NCI-H1105 treated with DMSO at 0.1 percent for 48 hours (cell line): ENCODE measurements at regions not wholly inside any gene's neighbourhood (a gene's known extent, or its start where the extent isn't known, plus 50 kb on each side); places are given as distances from the start of the nearest gene placed in this dataset.

Experiments used
- DNase-seq: peaks from one replicate; lab custom pipeline; 2025; lab: John Stamatoyannopoulos, UW

- DNase-seq, result no peak
Measured at GRCh38 chr5:111676926-111677415, 80.0 kb downstream of the NREP start.

DNA sequence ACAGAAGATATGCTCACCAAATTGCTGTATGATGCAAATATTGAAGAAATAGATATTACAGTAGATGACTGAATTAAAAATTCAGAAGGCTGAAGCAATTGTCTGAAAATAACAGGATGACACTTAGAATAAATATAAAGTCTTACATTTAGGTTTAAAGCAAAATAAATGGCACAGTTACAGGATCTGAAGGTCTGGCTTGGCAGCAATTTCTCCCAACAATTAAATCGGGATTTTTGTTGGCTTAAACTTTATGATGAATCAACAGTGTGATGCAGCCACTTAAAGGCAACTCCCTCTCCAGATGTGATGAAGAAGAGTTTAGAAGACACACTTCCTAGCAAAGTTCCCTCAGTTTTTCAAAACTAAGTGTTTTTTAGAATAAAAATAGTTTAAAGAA is 80.5 kb downstream of the NREP start:
- DNase-seq, result no peak

GRCh38 chr5:111675201-111675934 is 81.6 kb downstream of the NREP start:
- no peak for DNase-seq

DNA sequence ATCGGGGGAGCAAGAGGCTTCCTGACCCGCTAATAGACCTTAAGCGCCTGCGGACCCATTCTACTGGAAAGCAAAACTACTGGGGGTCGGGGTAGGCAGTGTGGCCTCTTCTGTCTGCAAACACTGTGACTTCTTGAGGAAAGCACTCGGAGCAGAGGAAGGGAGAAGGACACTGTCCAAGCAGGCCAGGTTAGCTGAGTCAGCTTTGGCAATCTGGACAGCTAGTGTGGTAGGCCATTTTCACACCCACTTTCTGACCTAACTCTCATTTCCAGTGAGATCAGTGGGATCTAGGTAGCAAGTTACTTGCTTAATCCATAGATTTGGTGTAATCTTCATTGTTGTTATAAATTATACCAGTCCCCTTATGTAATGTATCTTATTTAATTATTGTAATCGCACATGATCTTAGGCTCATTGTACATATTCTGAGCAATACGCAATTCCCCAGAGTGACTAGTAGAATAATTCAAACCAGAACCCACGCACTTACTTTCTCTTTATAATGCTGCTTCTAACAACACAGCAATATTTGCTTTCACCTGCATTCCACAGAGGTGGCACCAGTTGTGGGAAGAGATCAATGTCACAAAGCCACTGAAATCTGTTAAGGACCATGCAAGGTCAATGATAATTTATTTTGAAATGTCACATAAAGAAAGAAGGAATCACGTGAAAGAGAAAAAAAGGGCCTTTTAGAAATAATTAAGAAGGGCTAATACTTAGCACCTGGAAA is 82.9 kb downstream of the NREP start:
- no peak for DNase-seq

- no peak for DNase-seq
Measured at GRCh38 chr5:111672099-111672498, 84.9 kb downstream of the NREP start.

DNA sequence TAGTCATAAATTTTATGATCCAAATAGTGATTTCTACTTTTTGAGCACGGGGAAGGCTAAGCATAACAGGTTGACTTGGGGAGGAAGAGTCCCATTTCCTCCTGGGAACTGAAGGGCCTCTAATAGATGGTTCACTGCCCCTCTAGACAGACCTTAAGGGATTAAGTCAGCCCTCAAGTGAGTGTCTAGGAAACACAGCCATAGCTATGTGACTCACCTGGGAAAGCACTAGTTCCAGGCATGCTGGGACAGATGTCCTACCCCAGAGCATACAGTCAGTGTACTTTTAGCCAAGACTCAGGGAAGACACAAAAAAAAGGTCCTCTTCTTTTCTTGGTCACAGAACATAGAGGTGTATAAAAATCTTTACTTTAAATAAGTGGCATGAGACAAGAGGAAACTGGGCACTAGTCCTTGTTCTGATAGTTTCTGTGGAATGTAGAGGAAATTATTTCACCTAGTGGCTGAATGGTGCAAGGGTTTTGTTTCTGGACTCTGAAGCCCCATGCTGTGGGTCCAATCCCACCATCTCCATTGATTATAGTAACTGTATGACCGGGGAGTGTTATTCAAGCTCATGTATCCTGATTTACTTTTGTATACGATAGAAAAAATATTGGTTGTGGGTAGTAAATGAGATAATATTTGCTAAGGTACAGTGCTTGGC is 86.0 kb downstream of the NREP start:
- DNase-seq, result no peak

DNA sequence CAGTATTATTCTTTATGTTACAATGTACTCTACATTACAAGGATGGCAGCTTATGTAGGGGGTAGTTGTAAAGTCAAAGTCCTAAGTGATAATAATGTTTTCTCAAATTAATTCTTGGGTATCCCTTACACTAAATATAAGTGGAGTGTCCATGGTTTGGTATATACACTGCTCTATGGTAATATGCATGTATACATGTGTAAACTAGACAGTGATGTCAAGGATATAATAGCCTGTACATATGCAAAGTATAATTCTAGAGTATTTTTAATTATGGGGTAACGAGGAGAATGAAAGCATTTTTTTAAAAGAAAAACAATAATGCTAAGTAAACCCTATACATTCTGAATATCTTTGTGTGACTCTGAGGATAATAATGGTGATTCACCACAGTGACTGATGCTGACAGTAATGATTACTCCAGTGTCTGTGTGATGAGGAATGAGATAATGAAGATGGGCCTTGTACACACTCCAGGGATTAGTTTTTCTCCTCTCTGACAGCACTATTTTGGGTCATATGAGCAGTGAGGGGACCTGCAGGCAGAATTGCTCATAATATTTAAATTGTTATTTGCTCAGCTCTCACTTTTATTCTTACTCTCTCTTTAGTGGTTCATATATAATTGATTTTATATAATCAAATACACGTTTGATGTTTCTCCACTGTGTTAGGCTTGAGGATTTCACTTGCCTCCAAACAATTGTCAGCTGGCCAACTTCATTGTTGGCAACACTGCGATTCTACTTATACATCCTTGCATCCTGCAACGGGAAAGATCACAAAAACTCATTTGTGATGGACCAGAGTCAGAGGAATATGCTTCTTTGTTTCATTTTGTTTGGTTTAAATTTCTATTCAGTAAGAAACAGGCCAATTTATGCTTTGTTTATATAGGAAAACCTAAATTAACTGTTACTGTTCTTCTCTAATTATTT is 88.2 kb downstream of the NREP start:
- DNase-seq, result peak; percentile 51

DNA sequence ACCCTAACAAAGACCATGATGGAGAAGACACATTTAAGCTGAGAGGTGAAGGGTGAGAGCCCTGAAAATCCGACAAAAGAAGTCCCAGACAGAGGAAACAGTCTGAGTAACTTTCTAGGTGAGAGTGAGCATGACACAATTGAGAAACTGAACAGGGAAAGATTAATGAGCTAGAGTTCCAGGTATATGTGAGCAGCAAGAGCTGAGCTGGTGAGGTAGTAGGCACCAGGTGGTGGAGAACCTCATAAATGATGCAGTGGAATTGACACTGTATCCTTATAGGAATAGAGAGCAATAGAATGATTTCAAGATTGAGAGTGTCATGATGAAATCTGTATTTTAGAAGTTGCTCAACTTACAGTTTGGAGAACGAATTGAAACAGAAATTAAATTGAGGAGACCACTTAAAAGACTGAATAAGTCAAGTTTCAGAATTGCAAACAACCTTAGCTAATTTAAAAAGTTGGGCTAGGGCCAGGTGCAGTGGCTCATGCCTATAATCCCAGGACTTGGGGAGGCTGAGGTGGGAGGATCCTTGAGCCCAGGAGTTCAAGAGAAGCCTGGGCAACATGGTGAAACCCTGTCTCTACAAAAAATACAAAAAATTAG is 89.8 kb downstream of the NREP start:
- DNase-seq, result no peak

DNA sequence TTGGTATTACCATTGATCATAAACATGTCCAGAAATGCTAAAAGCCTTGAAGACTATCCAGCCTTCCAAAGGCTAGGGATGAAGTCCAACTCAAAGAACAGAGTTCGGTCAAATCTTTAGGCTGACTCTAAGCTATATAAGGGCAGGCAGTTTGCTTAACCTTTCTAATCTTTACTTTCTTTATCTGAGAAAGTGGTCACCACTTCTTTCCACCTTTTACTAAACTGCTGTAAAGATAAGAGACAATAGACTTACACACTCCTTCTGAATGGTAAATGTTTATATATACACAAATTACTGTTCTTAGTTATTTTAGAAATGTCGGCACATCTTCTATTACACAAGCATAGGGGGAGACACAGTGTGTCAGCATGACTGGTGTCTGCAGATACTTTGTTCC is 100.4 kb downstream of the NREP start:
- no peak for DNase-seq

- no peak for DNase-seq
Measured at GRCh38 chr5:111655169-111655924, 101.6 kb downstream of the NREP start.

DNA sequence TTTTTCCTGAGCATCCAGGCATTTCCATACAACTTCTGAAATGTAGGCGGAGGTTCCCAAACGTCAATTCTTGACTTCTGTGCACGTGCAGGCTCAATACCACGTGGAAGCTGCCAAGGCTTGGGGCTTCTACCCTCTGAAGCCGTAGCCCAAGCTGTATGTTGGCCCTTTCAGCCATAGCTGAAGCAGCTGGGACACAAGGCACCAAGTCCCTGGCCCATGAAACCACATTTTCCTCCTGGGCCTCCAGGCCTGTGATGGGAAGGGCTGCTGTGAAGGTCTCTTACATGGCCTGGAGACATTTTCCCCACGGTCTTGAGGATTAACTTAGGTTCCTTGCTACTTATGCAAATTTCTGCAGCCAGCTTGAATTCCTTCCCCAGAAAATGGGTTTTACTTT is 103.6 kb downstream of the NREP start:
- DNase-seq, result no peak

DNA sequence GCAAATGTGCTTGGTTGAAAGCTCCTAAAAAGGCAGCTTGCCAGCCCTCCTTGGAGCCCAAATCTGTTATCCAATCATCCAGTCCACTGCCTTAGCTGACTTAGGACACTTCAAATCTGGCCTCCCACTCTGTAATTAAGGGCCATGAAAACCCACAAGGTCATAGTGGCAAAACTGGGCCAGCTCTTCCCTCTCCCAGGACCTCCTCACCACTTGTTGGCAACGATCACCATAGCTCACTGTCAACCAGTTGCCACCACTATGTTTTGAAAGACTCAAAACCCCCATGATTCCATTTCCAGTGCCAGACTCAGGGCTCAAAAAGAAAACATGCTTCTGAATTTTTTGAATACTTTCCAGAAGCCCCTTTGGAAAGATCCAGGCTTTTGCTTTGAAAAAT is 107.5 kb downstream of the NREP start:
- no peak for DNase-seq

GRCh38 chr5:111645303-111645838 is 111.6 kb downstream of the NREP start:
- DNase-seq, result no peak

- no peak for DNase-seq
Measured at GRCh38 chr5:111643499-111643898, 113.5 kb downstream of the NREP start.

DNA sequence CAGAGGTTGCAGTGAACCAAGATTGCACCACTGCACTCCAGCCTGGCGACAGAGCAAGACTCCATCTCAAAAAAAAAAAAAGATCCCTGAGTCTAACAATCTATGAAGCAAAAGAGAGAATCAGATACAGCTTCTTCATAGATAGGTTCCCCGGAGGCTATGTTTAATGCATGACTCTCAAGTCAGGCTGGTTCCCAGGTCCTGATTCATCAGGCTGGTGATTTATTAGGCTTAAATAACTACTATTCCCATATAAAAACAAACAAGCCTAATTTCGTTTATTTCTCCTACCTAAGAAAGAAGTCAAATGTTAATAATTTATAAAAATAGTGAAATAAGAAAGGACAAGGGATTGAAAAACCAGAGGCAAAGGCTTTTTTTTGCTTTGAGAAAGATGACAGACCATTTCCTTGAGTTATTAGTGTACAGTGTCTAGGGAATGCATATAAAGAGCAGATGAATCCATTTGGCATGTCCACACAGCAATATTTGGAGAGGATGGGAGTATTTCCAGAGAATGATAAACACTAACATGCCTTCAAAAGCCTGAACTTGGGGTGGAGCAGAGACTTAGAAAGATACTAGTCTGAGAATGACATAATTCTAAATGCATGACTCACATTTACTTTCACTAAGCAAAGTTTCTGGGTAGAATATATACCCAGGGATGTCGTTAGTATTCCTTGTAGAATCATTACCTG is 115.3 kb downstream of the NREP start:
- DNase-seq, result no peak

DNA sequence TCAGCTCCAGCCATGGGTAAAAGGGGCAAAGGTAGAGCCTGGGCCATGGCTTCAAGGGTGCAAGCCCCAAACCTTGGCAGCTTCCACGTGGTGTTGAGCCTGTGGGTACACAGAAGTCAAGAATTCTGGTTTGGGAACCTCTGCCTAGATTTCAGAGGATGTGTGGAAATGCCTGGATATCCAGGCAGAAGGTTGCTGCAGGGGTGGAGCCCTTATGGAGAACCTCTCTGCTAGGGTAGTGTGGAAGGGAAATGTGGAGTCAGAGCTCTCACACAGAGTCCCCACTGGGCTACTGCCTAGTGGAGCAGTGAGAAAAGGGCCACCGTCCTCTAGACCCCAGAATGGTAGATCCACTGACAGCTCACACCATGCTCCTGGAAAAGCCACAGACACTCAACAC is 117.1 kb downstream of the NREP start:
- no peak for DNase-seq

GRCh38 chr5:111636736-111637135 is 120.3 kb downstream of the NREP start:
- DNase-seq, result no peak

DNA sequence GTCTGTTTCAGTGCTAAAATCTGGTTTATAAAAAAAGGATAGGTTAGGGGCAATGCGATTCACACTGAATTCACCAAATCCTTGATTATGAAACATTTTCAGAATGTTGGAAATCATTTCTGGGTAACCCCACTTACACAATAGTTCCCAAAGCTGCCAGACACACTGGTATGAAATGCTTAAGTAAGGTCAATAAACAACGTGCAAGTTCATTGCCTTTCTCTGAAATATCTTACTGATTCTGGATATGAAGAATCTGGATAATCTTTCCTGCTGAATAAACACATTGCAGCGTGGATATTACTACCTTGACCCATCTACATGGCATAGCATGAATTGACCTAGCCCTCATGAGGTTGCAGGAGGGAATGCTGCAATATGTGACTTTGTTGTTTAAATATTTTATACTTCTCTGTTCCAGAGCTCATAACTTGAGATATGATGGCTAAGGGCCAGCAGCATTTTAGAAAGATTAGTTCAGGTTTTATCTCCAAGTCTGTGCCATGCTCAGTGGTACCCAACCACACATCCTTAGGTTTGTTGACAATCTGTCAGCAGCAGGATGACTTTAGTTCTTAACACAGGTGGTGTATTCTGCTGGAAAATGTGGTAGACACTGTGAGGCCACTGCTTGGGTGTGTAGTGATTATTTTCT is 121.0 kb downstream of the NREP start:
- no peak for DNase-seq
